ENCODE measurements at regions not wholly inside any gene's neighbourhood (a gene's known extent, or its start where the extent isn't known, plus 50 kb on each side); places are given as distances from the start of the nearest gene placed in this dataset.
"Not testable (repeated sequence)": the region's sequence is repeated elsewhere in the genome, so short reads cannot be mapped to it uniquely, and the experiment has no call there.

DNA sequence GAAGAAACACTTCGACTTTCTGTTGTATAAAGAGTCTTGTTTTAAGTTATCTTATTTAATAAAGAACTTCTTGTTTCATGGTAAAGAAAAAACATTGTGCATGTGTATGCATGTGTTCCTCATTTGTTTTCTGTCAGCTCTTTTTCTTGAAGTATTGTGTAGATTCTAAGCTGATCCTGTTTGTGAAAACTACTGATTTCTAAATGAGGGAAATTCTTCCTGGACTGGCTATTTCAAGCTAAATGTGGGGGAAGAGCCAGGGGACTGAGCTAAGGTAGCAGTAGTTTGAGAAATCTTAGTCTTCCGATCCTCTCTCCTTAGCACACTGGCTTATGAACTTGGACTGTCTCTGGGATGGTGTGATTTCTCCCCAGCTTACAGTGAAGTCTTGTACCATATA, 56.4 kb upstream of the RBMS1 start:
- no peak for DNase-seq (ENCODE audit: low spot score)

DNA sequence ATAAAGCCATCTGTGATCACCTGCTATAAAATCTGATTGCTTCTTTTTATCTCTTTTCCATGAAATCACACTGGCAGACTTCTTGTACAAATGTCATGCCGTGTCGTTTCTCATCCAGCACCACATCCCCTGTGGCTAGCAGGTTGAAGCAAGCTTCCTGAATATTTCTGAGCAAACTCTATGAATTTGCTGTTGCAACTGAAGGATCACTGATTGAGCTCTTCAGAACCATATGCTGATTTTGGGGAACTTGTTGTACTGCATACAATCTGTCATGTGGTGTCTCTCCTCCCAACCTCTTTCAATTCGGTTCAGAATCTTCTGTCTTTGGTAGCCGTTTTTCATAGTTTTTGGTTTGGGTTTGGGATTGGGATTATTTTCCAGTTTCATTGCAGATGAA, 57.7 kb upstream of the RBMS1 start:
- DNase-seq (ENCODE audit: low spot score), result no peak

DNA sequence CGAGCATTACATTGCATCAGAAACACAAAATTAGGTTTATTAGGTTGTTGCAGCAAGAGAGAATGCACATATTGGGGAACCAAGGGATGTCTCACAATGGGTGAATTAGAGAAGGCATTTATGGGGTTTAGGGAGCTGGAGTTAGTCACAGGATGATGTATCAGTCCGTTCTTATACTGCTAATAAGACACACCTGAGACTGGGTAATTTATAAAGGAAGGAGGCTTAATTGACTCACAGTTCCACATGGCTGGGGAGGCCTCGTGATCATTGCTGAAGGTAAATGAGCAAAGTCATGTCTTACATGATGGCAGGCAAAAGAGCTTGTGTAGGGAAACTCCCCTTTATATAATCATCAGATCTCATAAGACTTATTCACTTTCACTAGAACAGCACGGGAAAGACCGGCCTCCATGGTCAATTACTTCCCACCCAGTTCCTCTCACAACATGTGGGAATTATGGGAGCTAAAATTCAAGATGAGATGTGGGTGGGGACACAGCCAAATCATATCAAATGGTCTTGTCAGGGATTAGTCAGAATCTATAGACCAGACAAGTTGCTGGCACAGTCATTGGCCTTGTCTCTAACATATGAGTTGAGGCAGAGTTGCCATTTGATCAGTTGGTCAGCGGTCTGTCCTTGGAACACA, 61.9 kb upstream of the RBMS1 start:
- DNase-seq (ENCODE audit: low spot score), result no peak

DNA sequence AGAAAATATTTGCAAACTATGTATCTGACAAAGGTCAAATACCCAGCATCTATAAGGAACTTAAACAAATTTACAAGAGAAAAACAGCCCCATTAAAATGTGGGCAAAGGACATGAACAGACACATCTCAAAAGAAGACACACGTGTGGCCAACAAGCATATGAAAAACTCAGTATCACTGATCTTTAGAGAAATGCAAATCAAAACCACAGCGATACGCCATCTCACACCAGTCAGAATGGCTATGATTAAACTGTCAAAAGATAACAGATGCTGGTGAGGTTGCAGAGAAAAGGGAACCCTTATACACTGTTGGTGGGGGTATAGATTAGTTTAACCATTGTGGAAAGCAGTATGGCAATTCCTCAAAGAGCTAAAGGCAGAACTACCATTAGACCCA, 64.3 kb upstream of the RBMS1 start:
- DNase-seq (ENCODE audit: low spot score), result no peak

DNA sequence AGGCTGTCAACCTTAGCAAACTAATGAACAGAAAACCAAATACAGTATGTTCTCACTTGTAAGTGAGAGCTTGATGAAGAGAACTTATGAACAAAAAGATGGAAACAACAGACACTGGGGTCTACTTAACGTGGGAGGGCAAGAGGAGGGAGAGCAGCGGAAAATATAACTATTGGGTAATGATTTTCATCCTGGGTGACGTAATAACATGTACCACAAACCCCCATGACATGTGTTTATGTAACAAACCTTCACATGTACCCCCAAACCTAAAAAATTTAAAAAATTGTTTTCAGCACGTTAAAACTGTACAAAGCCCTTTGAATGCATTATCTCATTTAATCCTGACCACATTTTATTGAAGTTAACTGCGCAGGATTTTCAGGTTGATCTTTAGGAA, 64.9 kb upstream of the RBMS1 start:
- DNase-seq (ENCODE audit: low spot score), result no peak

DNA sequence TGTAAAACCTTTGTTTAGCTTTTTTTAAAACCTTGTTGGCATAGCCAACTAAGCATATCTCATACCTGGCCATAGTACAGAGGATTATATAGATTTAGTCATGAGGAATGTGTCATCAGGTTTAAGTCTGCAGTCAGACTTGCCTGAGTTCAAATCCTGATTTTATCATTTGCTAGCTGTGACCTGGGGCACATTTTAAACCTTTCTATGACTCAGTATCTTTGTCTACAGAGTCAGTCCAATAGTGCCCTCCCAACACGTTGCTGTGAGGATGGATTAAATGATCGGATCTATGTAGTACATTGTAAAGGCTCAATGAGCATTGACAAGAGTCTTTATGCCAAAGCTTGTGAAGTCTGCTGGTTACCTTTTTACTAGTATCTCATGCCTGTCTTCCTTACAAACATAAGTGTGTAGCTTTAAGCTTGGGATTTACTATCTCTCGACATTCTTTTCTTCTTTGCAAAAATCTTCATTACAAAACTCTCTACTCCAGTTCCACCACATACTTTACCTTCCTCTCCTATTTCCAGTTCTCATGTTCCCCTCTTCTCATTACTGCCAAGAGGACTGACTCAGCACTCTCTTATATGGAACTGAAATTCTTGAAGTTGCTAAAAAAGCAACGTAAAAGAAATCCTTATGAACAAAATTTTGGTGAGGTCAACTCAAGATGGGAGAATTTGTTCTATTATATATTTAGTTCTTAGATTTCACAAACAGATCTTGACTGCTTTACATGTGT, 68.1 kb upstream of the RBMS1 start:
- DNase-seq (ENCODE audit: low spot score), result peak; percentile 17

DNA sequence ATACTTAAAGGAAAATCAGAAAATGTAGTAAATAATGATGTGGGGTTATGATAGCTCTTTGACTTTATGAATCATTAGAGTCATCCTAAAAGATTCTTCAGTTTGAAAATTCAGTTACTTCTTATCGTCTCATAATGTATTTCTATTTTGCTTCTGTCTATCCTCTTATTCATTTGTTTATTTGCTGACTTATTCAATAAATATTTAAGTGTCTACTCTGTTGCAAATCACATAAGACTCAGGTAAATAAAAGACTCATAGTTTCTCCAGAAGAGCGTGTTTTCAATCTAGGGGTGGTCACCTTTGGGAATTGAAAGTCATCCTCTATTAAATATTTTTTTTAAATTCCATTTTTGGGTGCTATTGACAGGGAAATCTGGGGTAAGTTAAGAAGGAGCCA, 69.1 kb upstream of the RBMS1 start:
- no peak for DNase-seq (ENCODE audit: low spot score)

DNA sequence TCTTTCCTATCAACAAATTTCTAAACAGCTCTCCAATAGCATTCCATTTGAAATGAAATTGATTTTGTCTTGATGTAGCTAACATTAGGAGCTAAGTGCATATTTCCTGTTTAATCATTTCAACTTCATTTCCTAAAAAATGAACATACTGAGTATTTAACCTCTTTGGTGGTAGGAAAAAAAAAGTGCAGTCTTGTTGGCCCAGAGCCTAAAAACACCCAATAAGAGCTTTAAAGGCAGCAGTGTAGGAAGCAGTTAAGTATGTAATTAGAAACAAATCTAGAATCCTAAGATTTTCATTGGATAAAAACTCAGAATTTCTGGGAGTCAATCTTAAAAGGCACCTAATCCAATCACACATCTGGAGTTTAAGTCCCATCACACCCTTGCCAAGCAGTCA, 71.0 kb upstream of the RBMS1 start:
- DNase-seq (ENCODE audit: low spot score), result no peak

DNA sequence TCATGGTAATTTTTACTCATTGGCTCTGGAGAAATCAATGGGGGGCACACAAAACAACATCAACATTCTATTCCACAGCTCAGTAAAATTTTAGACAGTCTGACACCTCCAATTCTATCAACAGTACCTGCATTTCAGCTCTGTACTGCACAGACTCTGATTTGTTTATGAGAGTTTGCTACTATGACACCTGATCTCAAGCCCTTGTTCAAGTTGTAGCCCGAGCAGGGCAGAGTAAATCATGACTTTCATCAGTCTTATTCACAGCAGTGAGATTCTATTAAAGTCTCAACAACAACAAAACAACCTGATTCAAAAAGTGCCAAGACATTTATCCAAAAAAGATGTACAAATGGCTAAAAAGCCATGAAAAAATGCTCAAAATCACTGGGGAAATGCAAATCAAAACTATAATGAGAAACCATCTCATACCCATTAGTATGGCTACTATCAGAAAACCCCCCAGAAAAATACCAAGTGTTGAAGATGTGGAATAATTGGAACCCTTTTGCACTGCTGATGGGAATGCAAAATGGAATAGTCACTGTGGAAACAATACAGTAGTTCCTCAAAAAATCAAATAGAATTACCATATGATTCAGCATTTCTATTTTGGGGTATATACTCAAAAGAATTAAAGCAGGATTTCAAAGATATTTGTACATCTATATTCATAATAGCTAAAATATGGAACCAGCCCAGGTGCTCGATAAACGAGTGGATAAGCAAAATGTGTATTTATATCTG, 71.7 kb upstream of the RBMS1 start:
- no peak for DNase-seq (ENCODE audit: low spot score)

DNA sequence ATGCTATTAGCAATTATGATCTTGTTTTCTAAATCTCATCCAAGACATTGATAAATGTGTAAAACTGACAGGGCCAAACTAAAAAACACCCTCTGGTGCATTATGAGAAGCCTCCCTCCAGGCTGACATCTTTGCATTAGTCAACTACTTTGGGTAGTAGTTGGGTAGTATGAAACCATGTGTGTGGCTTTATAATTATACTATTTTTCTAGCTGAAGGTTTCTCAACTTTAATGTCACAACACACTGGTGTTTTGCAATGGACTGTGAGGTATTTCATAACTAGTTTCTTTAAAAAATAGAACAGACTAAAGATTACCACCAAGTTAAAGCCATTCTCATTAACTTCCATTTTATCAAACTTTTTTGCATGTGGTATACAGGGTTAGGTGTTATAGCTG, 73.1 kb upstream of the RBMS1 start:
- no peak for DNase-seq (ENCODE audit: low spot score)

DNA sequence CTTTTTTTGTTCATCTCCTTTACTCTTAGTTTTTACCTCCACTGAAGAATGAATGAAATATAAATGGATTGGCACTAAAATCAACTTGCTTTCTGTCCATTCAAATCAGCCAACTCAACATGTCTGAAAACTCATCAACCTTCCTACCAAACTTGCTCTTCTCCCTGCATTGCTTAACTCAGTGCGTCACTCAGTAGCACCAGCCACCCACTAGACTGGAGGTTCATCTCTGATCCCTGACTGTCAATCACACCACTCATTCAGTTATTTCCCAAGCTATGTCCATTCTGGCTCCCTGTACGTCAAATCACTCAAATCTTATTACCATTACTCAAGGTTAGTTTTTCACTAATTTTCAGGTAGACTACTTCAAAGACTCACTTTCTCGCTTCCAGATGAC, 75.2 kb upstream of the RBMS1 start:
- DNase-seq (ENCODE audit: low spot score), result no peak

DNA sequence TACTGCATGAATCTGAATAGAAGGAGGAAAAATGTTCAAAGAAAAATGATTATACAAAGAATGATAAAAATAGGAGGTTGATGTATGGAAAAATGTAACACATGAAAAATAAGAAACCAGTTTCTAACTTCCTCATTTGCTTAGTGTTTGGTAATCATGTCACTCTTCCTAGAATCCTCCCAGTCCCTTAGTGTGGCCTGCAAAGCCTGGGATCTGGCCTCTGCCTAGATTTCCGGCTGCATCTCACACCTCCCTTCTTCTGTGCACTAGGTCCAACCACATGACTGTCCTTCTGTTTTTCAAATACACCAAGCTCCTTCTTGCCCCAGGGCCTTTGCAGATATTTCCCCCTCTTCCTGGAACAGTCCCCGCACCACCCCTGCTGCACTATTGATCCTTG, 76.8 kb upstream of the RBMS1 start:
- DNase-seq (ENCODE audit: low spot score), result no peak

DNA sequence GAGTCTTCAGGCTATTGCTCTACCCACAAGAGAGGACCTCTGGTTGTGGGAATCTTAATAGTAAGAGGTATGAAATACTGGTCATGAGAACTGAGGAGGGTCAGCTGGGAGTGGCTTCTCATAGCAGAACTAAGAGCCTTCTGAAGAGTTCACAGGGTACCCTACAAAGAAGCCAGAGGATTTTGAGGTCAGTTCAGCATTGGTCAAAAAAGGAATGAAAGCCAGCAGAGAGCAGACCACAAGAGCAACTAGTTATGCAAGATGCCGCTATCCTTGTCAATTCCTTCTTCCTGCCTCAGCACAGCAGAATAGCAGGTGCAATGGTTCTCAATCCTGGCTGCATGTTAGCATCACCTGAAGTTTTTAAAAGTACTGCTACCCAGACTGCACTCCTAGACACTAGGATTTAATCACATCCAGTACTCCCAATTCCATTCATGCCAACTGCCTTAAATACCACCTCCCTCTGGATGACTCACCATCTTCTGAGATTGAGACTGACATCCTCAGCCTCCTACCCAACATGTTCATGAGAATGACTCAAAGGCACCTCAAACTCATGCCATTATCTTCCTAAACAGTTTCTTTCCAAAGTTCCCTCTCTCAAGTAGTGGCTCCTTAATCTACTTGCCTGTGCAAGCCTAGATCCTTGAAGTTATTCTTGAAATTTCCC, 81.0 kb upstream of the RBMS1 start:
- peak; percentile 89 for DNase-seq (ENCODE audit: low spot score)

DNA sequence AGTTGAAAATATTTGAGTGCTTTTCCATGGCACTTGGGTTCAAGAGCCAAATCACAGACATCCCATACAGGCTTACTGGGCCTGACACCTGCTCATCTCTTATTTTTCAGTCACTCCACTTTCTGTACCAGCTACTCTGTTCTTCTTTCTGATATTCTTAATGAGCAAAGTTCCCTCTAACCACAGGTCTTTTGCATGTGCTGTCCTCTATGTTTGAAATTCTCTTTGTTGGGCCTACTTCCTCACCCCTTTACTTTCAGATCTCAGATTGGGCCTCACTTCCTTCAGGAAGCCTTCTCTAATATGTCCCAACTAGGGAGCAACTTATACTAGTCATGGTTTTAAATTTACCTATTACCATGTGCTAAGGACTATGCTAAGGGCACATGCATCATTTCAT, 81.8 kb upstream of the RBMS1 start:
- DNase-seq (ENCODE audit: low spot score), result no peak

DNA sequence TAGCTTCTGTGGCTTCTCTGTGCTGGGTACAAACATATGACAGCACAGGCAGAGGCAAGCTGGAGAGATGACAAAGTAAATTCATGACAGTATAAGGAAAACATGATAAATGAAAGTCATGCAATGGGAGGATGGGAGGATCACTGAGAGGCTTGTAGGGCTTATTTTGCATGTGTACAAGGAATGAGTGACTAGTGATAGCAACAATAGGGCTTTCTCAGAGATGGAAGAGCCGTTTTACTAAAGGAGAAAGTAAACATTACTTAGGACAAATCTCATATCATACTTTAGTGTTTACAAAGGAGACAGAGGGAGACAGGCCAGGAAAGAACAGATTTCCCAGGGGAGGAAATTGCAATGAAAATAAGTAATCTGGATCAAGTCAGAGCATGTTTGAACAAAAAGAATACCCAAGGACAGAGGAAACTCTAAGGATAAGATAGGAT, 82.5 kb upstream of the RBMS1 start:
- DNase-seq (ENCODE audit: low spot score), result no peak

DNA sequence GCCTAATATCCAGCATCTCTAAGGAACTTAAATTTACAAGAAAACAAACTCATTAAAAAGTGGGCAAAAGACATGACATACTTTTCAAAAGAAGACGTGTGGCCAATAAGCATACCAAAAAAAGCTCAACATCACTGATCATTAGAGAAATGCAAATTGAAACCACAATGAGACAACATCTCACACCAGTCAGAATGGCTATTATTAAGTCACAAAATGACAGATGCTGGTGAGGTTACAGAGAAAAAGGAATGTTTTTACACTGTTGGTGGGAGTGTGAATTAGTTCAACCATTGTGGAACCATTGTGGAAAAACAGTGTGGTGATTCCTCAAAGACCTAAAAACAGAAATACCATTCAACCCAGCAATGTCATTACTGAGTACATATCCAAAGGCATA, 83.5 kb upstream of the RBMS1 start:
- not testable (repeated sequence) for DNase-seq (ENCODE audit: low spot score)

DNA sequence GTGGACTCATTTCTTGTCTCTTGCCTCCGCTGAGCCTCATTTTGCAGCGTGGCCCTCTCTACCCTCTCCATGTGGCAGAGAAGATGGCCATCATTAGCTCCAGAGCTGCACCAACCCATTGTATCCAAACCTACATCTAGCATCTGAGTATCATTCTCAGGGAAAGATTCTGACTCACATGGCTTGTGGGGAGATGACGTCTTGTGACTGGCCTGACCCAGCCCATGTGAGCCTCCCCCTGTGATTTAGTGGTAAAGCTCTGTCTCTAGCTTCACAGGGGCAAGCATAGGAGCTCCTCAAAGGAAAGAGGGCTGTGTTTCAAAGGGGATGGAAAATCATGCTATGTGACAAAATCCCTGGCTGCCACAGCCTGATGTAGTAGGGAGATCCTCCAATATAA, 87.4 kb upstream of the RBMS1 start:
- DNase-seq (ENCODE audit: low spot score), result peak; percentile 65

DNA sequence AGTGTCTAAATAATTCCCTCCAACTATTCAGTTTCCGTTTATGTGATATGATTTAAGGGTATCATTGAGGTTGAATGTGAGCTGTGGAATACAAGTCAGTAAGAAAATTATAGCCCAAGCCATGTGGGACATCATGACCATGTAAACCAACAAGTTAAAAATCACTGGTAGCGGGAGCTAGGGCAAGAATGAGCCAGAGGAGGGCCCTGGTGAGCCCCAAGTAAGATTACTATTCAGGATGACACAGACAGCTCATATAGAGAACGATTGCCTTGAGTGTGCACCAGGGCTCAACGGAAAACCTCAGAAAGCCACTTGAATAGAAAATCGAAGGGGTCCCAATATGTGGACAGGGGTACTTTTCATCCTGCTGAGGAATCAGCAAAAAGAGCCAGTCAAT, 87.8 kb upstream of the RBMS1 start:
- DNase-seq (ENCODE audit: low spot score), result no peak

DNA sequence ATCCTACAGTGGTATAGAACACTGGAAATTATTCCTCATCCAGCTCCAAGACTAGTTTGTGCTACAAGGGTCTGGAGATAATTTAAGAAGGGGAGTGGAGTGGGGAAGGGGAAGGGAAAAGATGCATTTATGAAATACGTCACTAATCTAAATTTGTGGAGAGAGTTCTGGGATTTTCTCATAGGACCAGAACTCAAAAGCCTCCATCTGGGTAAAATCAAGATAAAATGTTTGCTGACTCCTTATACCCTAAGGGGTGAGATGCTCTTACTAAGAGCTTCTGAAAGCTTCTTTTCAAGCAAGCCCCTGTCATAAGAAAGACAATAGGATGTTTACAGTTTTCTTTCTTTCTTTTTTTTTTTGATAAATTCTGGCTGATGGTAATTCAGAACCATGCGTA, 88.5 kb upstream of the RBMS1 start:
- DNase-seq (ENCODE audit: low spot score), result no peak

DNA sequence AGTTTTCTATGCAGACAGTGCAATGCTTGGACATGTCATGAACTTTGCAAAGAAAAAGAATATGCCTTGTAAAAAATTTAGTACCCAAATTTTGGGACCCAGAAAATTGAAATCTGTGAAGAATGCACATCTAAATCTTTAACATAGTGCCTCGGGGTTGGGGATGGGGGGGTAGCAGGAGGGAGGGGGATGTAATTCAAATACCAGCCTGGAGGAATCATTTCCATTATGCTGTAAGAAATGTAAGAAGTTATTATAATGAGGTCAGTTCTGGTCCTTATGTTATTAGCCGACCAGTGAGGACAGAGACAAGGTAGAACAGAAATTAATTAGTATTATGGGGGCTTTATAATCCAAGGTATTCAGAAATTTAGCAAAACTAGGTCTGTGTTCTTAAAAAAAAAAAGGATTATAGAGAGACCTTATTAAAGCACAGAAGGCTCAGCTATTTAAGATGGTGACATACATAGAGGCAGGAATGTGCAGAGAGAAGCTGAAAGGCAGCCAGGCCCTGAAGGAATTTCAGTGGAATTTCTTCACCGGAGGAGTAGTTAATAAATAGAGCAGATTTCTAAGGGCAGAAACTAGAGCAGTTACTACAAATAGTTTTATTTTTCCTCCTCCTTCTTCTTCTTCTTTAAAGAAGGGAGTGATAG, 89.0 kb upstream of the RBMS1 start:
- peak; percentile 50 for DNase-seq (ENCODE audit: low spot score)

DNA sequence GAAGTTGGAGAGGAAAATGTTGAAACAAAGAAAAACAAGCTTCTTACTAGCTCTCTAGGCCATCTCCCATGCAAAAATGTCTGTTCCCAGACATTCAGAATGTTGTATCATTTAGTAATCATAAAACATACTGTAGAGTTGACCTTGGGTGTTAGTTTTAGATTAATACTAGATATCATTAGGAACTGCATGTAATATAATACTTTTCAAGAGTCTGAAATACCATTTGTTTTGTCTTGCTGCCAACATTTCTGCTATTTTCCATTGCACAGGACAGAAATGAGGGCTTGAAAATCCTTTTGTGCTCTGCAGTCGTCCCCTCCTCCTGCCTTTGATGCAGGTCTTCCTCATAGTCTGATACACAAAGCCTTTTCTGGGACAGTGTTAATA, 89.5 kb upstream of the RBMS1 start:
- peak; percentile 10 for DNase-seq (ENCODE audit: low spot score)

All from A172 (cell line).